IMR-90 (cell line): ENCODE measurements at regions not wholly inside any gene's neighbourhood (a gene's known extent, or its start where the extent isn't known, plus 50 kb on each side); places are given as distances from the start of the nearest gene placed in this dataset.

Experiments
- ATAC-seq: fragments of 200-7000 bp; cut with Tn5 transposase; 2 replicates; pipeline ENCODE4 v1.9.1; 2020; ENCODE audit warnings: low read depth, mild to moderate bottlenecking, moderate library complexity
- BruUV-seq: library from RNA; stranded (reverse); fragments of 400-500 nt; replicated peaks from 2 replicates; lab custom pipeline; 2021; lab: Mats Ljungman, UMichigan
- CTCF ChIA-PET: fragments of 300-600 bp; formaldehyde crosslinking; extraction: SDS; loops from one replicate; lab custom pipeline; 2021; ENCODE audit warnings: antibody characterized with exemption; lab: Yijun Ruan, JAX
- POLR2A ChIA-PET: fragments of 300-600 bp; sonication (Branson Sonifier 250); formaldehyde crosslinking; loops from one replicate; lab custom pipeline; 2022; ENCODE audit warnings: antibody characterized with exemption; ENCODE audit not compliant: unreplicated experiment; lab: Charles Lee
- DNase-seq: peaks from one replicate; pipeline ENCODE4 v3.0.0; 2013
- H2AFZ ChIP-seq: replicated peaks from 2 replicates; pipeline ENCODE3; 2013; ENCODE audit warnings: low read length, mild to moderate bottlenecking; ENCODE audit not compliant: poor library complexity
- H2AK5ac ChIP-seq: 2 replicates; pipeline ENCODE4 v1.6.1; 2013; ENCODE audit warnings: low read depth, low read length, inconsistent platforms
- H2AK9ac ChIP-seq: replicated peaks from 2 replicates; pipeline ENCODE3; 2013; ENCODE audit warnings: mild to moderate bottlenecking, low read depth, low read length, moderate library complexity; ENCODE audit not compliant: poor library complexity
- H2BK120ac ChIP-seq: 2 replicates; pipeline ENCODE4 v1.6.1; 2013; ENCODE audit warnings: low read depth, low read length, inconsistent platforms
- H2BK15ac ChIP-seq: 3 replicates; pipeline ENCODE4 v1.6.1; 2013; ENCODE audit warnings: low read depth, low read length, inconsistent platforms
- H2BK20ac ChIP-seq: 2 replicates; pipeline ENCODE4 v1.6.1; 2013; ENCODE audit warnings: low read depth, mild to moderate bottlenecking, inconsistent platforms, low read length, moderate library complexity
- H2BK5ac ChIP-seq: 2 replicates; pipeline ENCODE4 v1.6.1; 2013; ENCODE audit warnings: mild to moderate bottlenecking, low read depth, low read length, inconsistent platforms; ENCODE audit not compliant: poor library complexity, severe bottlenecking
- H3K14ac ChIP-seq: replicated peaks from 2 replicates; pipeline ENCODE4 v1.6.1; 2013; ENCODE audit warnings: low read depth, low read length, inconsistent platforms
- H3K18ac ChIP-seq: 2 replicates; pipeline ENCODE4 v1.6.1; 2013; ENCODE audit warnings: low read depth, low read length, control low read depth
- H3K23ac ChIP-seq: 2 replicates; pipeline ENCODE4 v1.6.1; 2013; ENCODE audit warnings: low read depth, low read length, inconsistent platforms
- H3K27ac ChIP-seq: 2 replicates; pipeline ENCODE4 v1.5.1; 2013; ENCODE audit warnings: mild to moderate bottlenecking, control low read depth, low read length; ENCODE audit not compliant: insufficient read depth
- H3K27me3 ChIP-seq: 2 replicates; pipeline ENCODE4 v1.6.1; 2013; ENCODE audit warnings: low read length; ENCODE audit not compliant: control insufficient read depth, insufficient read depth
- H3K36me3 ChIP-seq: 2 replicates; pipeline ENCODE4 v1.6.1; 2013; ENCODE audit warnings: low read length, mixed read lengths; ENCODE audit not compliant: control insufficient read depth, insufficient read depth
- H3K4ac ChIP-seq: 2 replicates; pipeline ENCODE4 v1.6.1; 2013; ENCODE audit warnings: low read depth, low read length, inconsistent platforms
- H3K4me1 ChIP-seq: 2 replicates; pipeline ENCODE4 v1.6.1; 2013; ENCODE audit warnings: low read length, mixed read lengths; ENCODE audit not compliant: control insufficient read depth, insufficient read depth
- H3K4me2 ChIP-seq: 2 replicates; pipeline ENCODE4 v1.6.1; 2013; ENCODE audit warnings: low read depth, mild to moderate bottlenecking, control low read depth, low read length, moderate library complexity
- H3K4me3 ChIP-seq: 2 replicates; pipeline ENCODE4 v1.5.1; 2013; ENCODE audit warnings: low read depth, mild to moderate bottlenecking, control low read depth, low read length, moderate library complexity; ENCODE audit not compliant: insufficient read depth
- H3K56ac ChIP-seq: 2 replicates; pipeline ENCODE4 v1.6.1; 2013; ENCODE audit warnings: low read length, inconsistent platforms; ENCODE audit not compliant: insufficient read depth; ENCODE audit errors: extremely low read depth
- H3K79me1 ChIP-seq, 2 experiments: 2 replicates each; pipeline ENCODE4 v1.6.1; 2013; ENCODE audit warnings: low read length in 2 of 2, inconsistent platforms in 1 of 2, low read depth in 1 of 2
- H3K9ac ChIP-seq: 2 replicates; pipeline ENCODE4 v1.6.1; 2013; ENCODE audit warnings: low read depth, low read length, control low read depth
- H3K9me1 ChIP-seq: 2 replicates; pipeline ENCODE4 v1.6.1; 2013; ENCODE audit warnings: low read length, inconsistent platforms; ENCODE audit not compliant: insufficient read depth
- H3K9me3 ChIP-seq: 2 replicates; pipeline ENCODE4 v1.6.1; 2013; ENCODE audit warnings: low read length; ENCODE audit not compliant: control insufficient read depth, insufficient read depth
- H4K20me1 ChIP-seq: 2 replicates; pipeline ENCODE4 v1.6.1; 2013; ENCODE audit warnings: low read length, inconsistent platforms; ENCODE audit not compliant: insufficient read depth
- H4K5ac ChIP-seq: 2 replicates; pipeline ENCODE4 v1.6.1; 2013; ENCODE audit warnings: mild to moderate bottlenecking, low read depth, low read length, control low read depth
- H4K8ac ChIP-seq, 2 experiments: 2 replicates each; pipeline ENCODE4 v1.6.1; 2013; ENCODE audit warnings: low read depth in 2 of 2, low read length in 2 of 2, control low read depth in 1 of 2, inconsistent platforms in 1 of 2
- H4K91ac ChIP-seq: 2 replicates; pipeline ENCODE4 v1.6.1; 2013; ENCODE audit warnings: low read depth, low read length, inconsistent platforms; ENCODE audit not compliant: insufficient read depth
- CEBPB ChIP-seq: IDR thresholded peaks from 2 replicates; pipeline ENCODE4 v1.6.1; 2012; ENCODE audit warnings: low read depth, low read length, improper control_type of control experiment
- MXI1 ChIP-seq: IDR thresholded peaks from 2 replicates; pipeline ENCODE4 v1.6.1; 2012; ENCODE audit warnings: low read depth, mild to moderate bottlenecking, low read length, moderate library complexity, borderline replicate concordance
- RCOR1 ChIP-seq: IDR thresholded peaks from 2 replicates; pipeline ENCODE4 v1.6.1; 2012; ENCODE audit warnings: mild to moderate bottlenecking, low read length, improper control_type of control experiment; ENCODE audit not compliant: insufficient replicate concordance
- WGBS, 2 experiments: methylation state at CpG; one replicate each; pipeline versions ENCODE4 v1.1.5 to v1.1.7; 2013; ENCODE audit warnings: missing lambda C conversion rate in 2 of 2; ENCODE audit not compliant: insufficient read length in 1 of 2; ENCODE audit errors: extremely low coverage in 2 of 2; 5-methylcytosine and 5-hydroxymethylcytosine counted together
- dilution Hi-C: fragments of 300-500 bp; cut with HindIII; formaldehyde crosslinking; loops from one replicate; pipeline ENCODE4 v1.14.3; 2018; ENCODE audit warnings: low sequenced_read_pairs; ENCODE audit not compliant: unreplicated experiment
- in situ Hi-C: fragments of 300-500 bp; cut with MboI; formaldehyde crosslinking; loops from 3 replicates; pipeline ENCODE4 v1.14.3; 2019; ENCODE audit warnings: low sequenced_read_pairs, inconsistent platforms, mixed read lengths
- intact Hi-C: fragments of 100-400 bp; cut with micrococcal nuclease; formaldehyde crosslinking; loops from 2 replicates; pipeline ENCODE4 v1.10.0; 2022

DNA sequence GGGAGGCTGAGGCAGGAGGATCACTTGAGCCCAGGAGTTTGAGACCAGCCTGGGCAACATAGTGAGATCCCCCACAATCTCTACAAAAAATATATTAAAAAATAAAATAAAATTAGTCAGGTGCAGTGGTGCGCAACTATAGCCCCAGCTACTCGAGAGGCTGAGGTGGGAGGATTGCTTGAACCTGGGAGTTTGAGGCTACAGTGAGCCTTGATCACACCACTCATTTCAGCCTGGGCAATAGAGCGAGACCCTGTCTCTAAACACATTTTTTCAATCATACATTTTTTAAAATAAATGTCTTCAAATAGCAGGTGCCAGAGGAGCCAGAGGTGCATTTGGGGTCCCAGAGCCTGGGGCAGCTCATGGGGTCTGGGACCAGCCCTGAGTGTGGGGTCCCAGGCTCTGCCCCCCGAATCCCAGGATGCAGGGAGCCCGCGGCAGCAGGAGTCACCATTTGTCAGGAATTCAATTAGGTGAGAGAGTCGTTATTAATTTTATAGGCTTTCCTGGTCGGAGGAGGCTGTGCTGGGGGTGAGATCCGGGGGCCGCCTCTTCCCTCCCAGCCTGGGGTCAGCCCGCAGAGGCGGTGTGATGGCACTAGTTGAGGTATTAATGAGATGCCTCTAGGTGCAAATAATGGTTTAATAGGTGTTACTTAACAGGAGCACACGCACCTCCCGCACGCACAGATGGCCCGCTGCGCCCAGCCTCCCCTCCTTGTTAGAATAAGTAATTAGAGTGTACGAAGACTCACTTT, 78.3 kb downstream of the MICALL2 start:
- no CpG with 5 or more reads among the region's 18 CpGs for WGBS, 2 experiments
- CTCF ChIA-PET: interaction anchor here (0.7 kb wide), 1 partner anchor 19 kb away, joined by 3 read pairs; no protein-coding TSS in a partner anchor

More for the DNA sequence above, 78.3 kb downstream of the MICALL2 start:
- Histone ChIP-seq H3K4ac (no peak overlapping the region), H2BK15ac (no peak overlapping the region), H3K27me3 (peaks cover 58% of the 10 kb centered on the region), H2BK5ac (no peak overlapping the region), H3K23ac (no peak overlapping the region), H3K14ac (no peak overlapping the region), H2BK120ac (no peak overlapping the region), H3K9ac (no peak overlapping the region), H3K9me3 (no peaks in the 10 kb centered on the region), H2AFZ (no peak overlapping the region), H3K27ac (no peak overlapping the region), H3K79me1 (no peaks in the 10 kb centered on the region), H3K4me2 (no peak overlapping the region), H2AK5ac (no peak overlapping the region), H4K8ac (no peak overlapping the region), H2BK20ac (no peak overlapping the region), H3K56ac (no peak overlapping the region), H3K4me1 (no peaks in the 10 kb centered on the region), H2AK9ac (no peak overlapping the region), H3K36me3 (no peaks in the 10 kb centered on the region), H3K4me3 (no peak overlapping the region), H3K9me1 (no peaks in the 10 kb centered on the region), H4K20me1 (no peaks in the 10 kb centered on the region), H4K91ac (no peak overlapping the region), H3K18ac (no peak overlapping the region), H4K5ac (no peak overlapping the region)
- no peak for DNase-seq
- POLR2A ChIA-PET: no interaction called here
- TF ChIP-seq MXI1 (no peak), CEBPB (no peak), RCOR1 (no peak)
- no peak for ATAC-seq
- no TSS peak for BruUV-seq
- in situ Hi-C loops (no loop called here), dilution Hi-C loops (no loop called here), intact Hi-C loops (no loop called here)
